ENCODE measurements at regions not wholly inside any gene's neighbourhood (a gene's known extent, or its start where the extent isn't known, plus 50 kb on each side); places are given as distances from the start of the nearest gene placed in this dataset.

DNA sequence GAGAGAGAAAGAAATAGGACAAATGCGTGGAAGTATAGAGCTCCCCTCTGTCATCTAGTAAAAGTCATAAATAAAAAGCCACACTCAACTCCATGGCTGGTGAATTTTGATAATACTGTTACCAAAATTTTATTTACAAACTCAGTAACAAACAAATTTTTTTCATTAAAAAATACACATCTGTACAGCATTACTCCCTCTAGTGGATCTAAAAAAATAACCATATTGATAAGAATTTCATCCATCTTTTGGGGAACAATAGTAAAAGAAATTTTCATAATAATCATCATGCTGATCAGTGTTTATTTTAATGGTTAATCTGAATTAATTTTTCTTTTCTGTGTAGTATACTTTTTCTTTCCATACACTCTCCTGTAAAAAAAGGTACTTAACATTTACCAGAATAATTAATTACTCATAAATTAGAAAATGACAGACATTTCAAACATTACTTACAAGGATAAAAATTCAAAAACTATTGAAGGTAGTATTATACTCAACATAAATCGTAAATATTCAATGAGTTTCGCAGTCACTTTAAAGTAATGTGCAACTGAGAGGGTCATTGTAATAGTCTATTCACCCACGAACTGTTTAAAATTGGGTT lies 173.5 kb upstream of the LSM14A start:
- no peak overlapping the region for H3K4me3 ChIP-seq (ENCODE audit: insufficient read depth, low read depth, low read length)
- H4K20me1 ChIP-seq (ENCODE audit: insufficient read depth, low read length), result no peaks in the 10 kb centered on the region
- H3K36me3 ChIP-seq (ENCODE audit: insufficient read depth, low read length), result no peaks in the 10 kb centered on the region
- H3K9me3 ChIP-seq (ENCODE audit: insufficient read depth, low read depth, low read length), result no peaks in the 10 kb centered on the region
- no peaks in the 10 kb centered on the region for H3K4me1 Mint-ChIP-seq (ENCODE audit: low read depth, unreplicated experiment)
- no peak overlapping the region for H3K27ac ChIP-seq (ENCODE audit: low read depth, low read length)
- H3K4me3 Mint-ChIP-seq (ENCODE audit: unreplicated experiment), result no peak overlapping the region
- no peaks in the 10 kb centered on the region for H3K27me3 ChIP-seq (ENCODE audit: insufficient read depth, low read length)
- peaks cover 11% of the 10 kb centered on the region for H3K27me3 Mint-ChIP-seq (ENCODE audit: low read depth, unreplicated experiment)
- TF ChIP-seq EZH2 (IDR thresholded peaks at IDR 0.05; ENCODE audit: insufficient read depth, low read length), result no peak
- peak; percentile 31 for TF ChIP-seq CTCF (IDR thresholded peaks at IDR 0.05; ENCODE audit: insufficient read depth, low read depth, low read length)
- DNase-seq (ENCODE audit: low read depth), result peak; percentile 1
- no peak overlapping the region for H3K9ac ChIP-seq (ENCODE audit: low read length)
- FAIRE-seq, result no peak
- H3K4me2 ChIP-seq (ENCODE audit: low read length), result peak overlapping the region; percentile 2
- no peaks in the 10 kb centered on the region for H3K36me3 Mint-ChIP-seq (ENCODE audit: low read depth, unreplicated experiment)
- H3K79me2 ChIP-seq (ENCODE audit: insufficient read depth, low read length), result no peaks in the 10 kb centered on the region
- H3K27ac Mint-ChIP-seq (ENCODE audit: unreplicated experiment), result no peak overlapping the region
- H3K4me1 ChIP-seq (ENCODE audit: insufficient read depth, low read length), result no peaks in the 10 kb centered on the region
- no peak overlapping the region for H2AFZ ChIP-seq (ENCODE audit: low read depth, low read length)
- H3K9me3 Mint-ChIP-seq (ENCODE audit: unreplicated experiment), result peaks cover 8% of the 10 kb centered on the region

DNA sequence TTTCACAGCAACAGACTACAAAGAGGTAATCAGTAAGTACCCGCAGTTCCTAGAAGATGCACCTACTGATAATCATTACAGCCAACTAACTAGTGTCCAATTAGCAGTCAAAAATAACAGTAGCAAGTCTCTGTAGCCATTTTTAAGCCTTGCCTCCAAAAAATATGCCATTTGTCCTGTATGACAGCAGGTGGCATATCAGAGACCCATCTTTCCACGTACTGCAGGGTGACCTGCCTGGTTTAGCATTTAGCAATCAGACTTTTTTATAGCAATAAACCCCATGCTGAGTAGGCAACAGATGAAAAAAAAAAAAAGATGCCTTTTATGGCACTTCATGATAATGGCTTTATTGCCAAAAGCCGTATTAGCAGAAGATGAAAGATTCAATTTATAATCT lies 155.3 kb upstream of the LSM14A start:
- H3K79me2 ChIP-seq (ENCODE audit: insufficient read depth, low read length), result no peaks in the 10 kb centered on the region
- DNase-seq (ENCODE audit: low read depth) (no peak), FAIRE-seq (no peak)
- TF ChIP-seq EZH2 (IDR thresholded peaks at IDR 0.05; ENCODE audit: insufficient read depth, low read length), result no peak
- no peak for TF ChIP-seq CTCF (IDR thresholded peaks at IDR 0.05; ENCODE audit: insufficient read depth, low read depth, low read length)
- Mint-ChIP-seq H3K27me3 (ENCODE audit: low read depth, unreplicated experiment) (peaks cover 5% of the 10 kb centered on the region), H3K9me3 (ENCODE audit: unreplicated experiment) (peaks cover 7% of the 10 kb centered on the region), H3K27ac (ENCODE audit: unreplicated experiment) (no peak overlapping the region), H3K4me1 (ENCODE audit: low read depth, unreplicated experiment) (no peaks in the 10 kb centered on the region), H3K36me3 (ENCODE audit: low read depth, unreplicated experiment) (no peaks in the 10 kb centered on the region), H3K4me3 (ENCODE audit: unreplicated experiment) (no peak overlapping the region)
- no peak overlapping the region for H3K4me2 ChIP-seq (ENCODE audit: low read length)
- H3K9ac ChIP-seq (ENCODE audit: low read length), result no peak overlapping the region
- no peaks in the 10 kb centered on the region for H3K36me3 ChIP-seq (ENCODE audit: insufficient read depth, low read length)
- no peak overlapping the region for H3K27ac ChIP-seq (ENCODE audit: low read depth, low read length)
- no peak overlapping the region for H2AFZ ChIP-seq (ENCODE audit: low read depth, low read length)
- no peaks in the 10 kb centered on the region for H3K9me3 ChIP-seq (ENCODE audit: insufficient read depth, low read depth, low read length)
- H3K27me3 ChIP-seq (ENCODE audit: insufficient read depth, low read length), result no peaks in the 10 kb centered on the region
- no peaks in the 10 kb centered on the region for H4K20me1 ChIP-seq (ENCODE audit: insufficient read depth, low read length)
- H3K4me1 ChIP-seq (ENCODE audit: insufficient read depth, low read length), result no peaks in the 10 kb centered on the region
- H3K4me3 ChIP-seq (ENCODE audit: insufficient read depth, low read depth, low read length), result no peak overlapping the region

GRCh38 chr19:34017601-34018000 lies 154.7 kb upstream of the LSM14A start:
- Mint-ChIP-seq H3K9me3 (ENCODE audit: unreplicated experiment) (peaks cover 7% of the 10 kb centered on the region), H3K4me3 (ENCODE audit: unreplicated experiment) (no peak overlapping the region), H3K4me1 (ENCODE audit: low read depth, unreplicated experiment) (no peaks in the 10 kb centered on the region), H3K36me3 (ENCODE audit: low read depth, unreplicated experiment) (no peaks in the 10 kb centered on the region), H3K27ac (ENCODE audit: unreplicated experiment) (no peak overlapping the region), H3K27me3 (ENCODE audit: low read depth, unreplicated experiment) (peaks cover 5% of the 10 kb centered on the region)
- H3K79me2 ChIP-seq (ENCODE audit: insufficient read depth, low read length), result no peaks in the 10 kb centered on the region
- H3K27me3 ChIP-seq (ENCODE audit: insufficient read depth, low read length), result no peaks in the 10 kb centered on the region
- no peak for DNase-seq (ENCODE audit: low read depth)
- no peak overlapping the region for H3K9ac ChIP-seq (ENCODE audit: low read length)
- TF ChIP-seq EZH2 (IDR thresholded peaks at IDR 0.05; ENCODE audit: insufficient read depth, low read length) (no peak), CTCF (IDR thresholded peaks at IDR 0.05; ENCODE audit: insufficient read depth, low read depth, low read length) (no peak)
- no peaks in the 10 kb centered on the region for H3K36me3 ChIP-seq (ENCODE audit: insufficient read depth, low read length)
- FAIRE-seq, result no peak
- no peaks in the 10 kb centered on the region for H3K4me1 ChIP-seq (ENCODE audit: insufficient read depth, low read length)
- no peaks in the 10 kb centered on the region for H4K20me1 ChIP-seq (ENCODE audit: insufficient read depth, low read length)
- H3K4me2 ChIP-seq (ENCODE audit: low read length), result no peak overlapping the region
- H3K4me3 ChIP-seq (ENCODE audit: insufficient read depth, low read depth, low read length), result no peak overlapping the region
- no peak overlapping the region for H2AFZ ChIP-seq (ENCODE audit: low read depth, low read length)
- no peak overlapping the region for H3K27ac ChIP-seq (ENCODE audit: low read depth, low read length)
- H3K9me3 ChIP-seq (ENCODE audit: insufficient read depth, low read depth, low read length), result no peaks in the 10 kb centered on the region

Measured in astrocyte (in vitro differentiated cells and primary cell).